GM12878 (cell line): ENCODE measurements at regions not wholly inside any gene's neighbourhood (a gene's known extent, or its start where the extent isn't known, plus 50 kb on each side); places are given as distances from the start of the nearest gene placed in this dataset.

Source experiments
- BRCA1 ChIP-seq: IDR thresholded peaks from 2 replicates; pipeline ENCODE4 v1.6.1; 2011; ENCODE audit warnings: low read depth, low read length, improper control_type of control experiment
- POLR2AphosphoS5 ChIP-seq: IDR thresholded peaks from 2 replicates; pipeline ENCODE4 v1.6.1; 2011; ENCODE audit warnings: mild to moderate bottlenecking, low read length, inconsistent platforms
- RBBP5 ChIP-seq: fragments of 200-600 bp; sonication (generic); conservative IDR thresholded peaks from 2 replicates; pipeline ENCODE4 v1.6.1; 2016
- TF ChIP-seq, protein P1 (sequence below), 3 experiments: IDR thresholded peaks in 2 of 3; conservative IDR thresholded peaks in 1 of 3; 2 replicates each; pipeline ENCODE4 v1.5.1; 2011; ENCODE audit warnings: low read depth in 3 of 3, low read length in 3 of 3, mild to moderate bottlenecking in 3 of 3, control low read depth in 2 of 3, moderate library complexity in 2 of 3, inconsistent platforms in 1 of 3, mixed read lengths in 1 of 3; ENCODE audit not compliant: control insufficient read depth in 2 of 3, insufficient read depth in 1 of 3; ENCODE audit errors: extremely low read depth in 1 of 3
- TF ChIP-seq, protein P2 (sequence below): IDR thresholded peaks from 2 replicates; pipeline ENCODE4 v1.6.1; 2011; ENCODE audit warnings: borderline replicate concordance, low read depth, mild to moderate bottlenecking, moderate library complexity, mixed read lengths, low read length; ENCODE audit not compliant: insufficient read depth; ENCODE audit errors: extremely low read length

DNA sequence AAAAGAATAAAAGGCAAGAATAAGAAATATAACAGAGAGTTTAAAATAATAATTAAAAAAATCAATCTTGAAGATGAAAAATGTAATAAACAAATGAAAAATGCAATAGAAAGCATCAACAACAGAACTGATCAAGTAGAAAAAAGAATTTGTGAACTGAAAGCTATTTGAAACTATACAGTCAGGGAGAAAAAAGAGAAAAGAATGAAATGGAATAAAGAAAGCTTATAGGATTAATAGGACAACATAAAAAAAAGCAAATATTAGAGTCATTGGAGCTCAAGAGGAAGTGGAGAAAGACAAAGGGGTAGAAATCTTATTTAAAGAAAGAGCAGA lies 126.8 kb upstream of the RPL34 start:
- TF ChIP-seq, protein P1, sequence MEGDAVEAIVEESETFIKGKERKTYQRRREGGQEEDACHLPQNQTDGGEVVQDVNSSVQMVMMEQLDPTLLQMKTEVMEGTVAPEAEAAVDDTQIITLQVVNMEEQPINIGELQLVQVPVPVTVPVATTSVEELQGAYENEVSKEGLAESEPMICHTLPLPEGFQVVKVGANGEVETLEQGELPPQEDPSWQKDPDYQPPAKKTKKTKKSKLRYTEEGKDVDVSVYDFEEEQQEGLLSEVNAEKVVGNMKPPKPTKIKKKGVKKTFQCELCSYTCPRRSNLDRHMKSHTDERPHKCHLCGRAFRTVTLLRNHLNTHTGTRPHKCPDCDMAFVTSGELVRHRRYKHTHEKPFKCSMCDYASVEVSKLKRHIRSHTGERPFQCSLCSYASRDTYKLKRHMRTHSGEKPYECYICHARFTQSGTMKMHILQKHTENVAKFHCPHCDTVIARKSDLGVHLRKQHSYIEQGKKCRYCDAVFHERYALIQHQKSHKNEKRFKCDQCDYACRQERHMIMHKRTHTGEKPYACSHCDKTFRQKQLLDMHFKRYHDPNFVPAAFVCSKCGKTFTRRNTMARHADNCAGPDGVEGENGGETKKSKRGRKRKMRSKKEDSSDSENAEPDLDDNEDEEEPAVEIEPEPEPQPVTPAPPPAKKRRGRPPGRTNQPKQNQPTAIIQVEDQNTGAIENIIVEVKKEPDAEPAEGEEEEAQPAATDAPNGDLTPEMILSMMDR (IDR thresholded peaks at IDR 0.05 in 2 of 3, conservative IDR thresholded peaks at IDR 0.05 in 1 of 3; ENCODE audit: control insufficient read depth in 2 of 3, extremely low read depth in 1 of 3, insufficient read depth in 1 of 3, low read depth in 3 of 3, low read length in 3 of 3), result no peak
- TF ChIP-seq BRCA1 (no peak), RBBP5 (no peak), POLR2AphosphoS5 (no peak)
- TF ChIP-seq, protein P2, sequence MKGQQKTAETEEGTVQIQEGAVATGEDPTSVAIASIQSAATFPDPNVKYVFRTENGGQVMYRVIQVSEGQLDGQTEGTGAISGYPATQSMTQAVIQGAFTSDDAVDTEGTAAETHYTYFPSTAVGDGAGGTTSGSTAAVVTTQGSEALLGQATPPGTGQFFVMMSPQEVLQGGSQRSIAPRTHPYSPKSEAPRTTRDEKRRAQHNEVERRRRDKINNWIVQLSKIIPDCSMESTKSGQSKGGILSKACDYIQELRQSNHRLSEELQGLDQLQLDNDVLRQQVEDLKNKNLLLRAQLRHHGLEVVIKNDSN, result no peak
